ENCODE measurements at regions not wholly inside any gene's neighbourhood (a gene's known extent, or its start where the extent isn't known, plus 50 kb on each side); places are given as distances from the start of the nearest gene placed in this dataset.

- peak; percentile 13 for DNase-seq
These were observed 120.5 kb upstream of the COPS8 start for GRCh38 chr2:236965021-236965840.

DNA sequence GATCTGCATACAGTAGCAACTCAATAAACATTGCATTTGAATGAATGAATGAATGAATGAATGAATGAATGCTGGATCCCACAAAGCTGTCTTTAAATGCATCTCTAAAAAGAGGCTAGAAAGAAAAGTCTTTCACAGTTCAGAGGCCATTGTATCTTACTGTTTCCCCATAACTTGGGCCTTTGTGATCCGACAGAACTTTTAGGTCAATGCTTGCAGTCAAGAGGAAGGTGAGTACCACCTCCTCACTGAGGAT is 119.9 kb upstream of the COPS8 start:
- DNase-seq = no peak

- DNase-seq = no peak
These were observed 118.2 kb upstream of the COPS8 start for GRCh38 chr2:236967499-236967783.

DNA sequence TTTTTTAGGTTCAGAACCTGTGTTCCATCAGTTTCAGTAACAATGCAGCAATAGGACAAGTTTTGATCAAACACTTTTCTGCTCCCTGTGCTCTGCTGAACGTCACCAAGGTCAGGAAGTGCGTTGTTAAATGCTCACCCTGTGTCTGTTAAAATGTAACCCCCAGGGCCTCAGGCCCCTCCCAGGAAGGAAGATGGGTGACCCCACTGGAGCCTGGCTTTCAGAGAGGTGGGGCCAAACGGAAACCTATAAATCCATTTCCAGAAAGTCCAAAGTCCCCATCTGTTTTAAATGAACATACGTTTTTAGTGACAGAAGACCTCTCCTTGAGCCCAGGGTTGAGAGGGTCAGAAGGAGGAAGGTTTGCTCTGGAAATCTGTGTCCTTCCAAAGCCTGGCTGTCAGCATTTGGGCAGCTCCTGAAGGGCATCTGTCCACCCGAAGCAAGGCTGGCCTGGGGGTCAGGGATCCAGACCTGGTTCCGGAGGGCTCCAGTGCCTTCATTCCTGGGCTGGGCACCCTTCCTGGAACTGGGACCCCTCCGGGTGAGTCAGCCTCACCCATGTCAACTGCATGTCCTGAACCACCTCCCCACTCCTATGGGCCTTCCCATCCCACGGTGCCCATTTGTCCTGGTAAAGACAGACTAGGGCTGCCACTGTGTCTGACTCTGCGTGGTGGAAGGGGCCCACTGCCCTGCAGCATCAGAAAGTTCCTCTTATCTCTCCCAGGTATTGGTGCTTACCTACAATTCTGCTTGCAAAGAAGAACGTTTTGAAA is 117.4 kb upstream of the COPS8 start:
- DNase-seq = no peak

- no peak for DNase-seq
These were observed 116.7 kb upstream of the COPS8 start for GRCh38 chr2:236968880-236969534.

GRCh38 chr2:236969767-236970655 is 115.7 kb upstream of the COPS8 start:
- no peak for DNase-seq

DNA sequence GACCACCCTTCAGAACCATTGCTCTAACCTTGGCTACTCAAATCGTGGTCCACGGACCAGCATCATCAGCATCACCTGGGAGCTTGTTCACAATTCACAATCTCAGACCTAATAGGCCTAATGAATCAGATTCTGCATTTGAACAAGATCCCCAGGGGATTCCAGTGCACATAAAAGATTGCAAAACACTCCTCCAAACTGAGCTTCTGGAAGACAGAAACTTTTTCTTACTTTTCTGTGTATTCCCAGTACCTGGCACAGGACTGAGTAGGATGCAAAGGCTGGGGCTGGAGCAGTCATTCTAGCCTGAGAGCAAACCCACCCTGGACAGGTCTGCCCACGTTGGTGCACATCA is 115.1 kb upstream of the COPS8 start:
- DNase-seq = no peak

DNA sequence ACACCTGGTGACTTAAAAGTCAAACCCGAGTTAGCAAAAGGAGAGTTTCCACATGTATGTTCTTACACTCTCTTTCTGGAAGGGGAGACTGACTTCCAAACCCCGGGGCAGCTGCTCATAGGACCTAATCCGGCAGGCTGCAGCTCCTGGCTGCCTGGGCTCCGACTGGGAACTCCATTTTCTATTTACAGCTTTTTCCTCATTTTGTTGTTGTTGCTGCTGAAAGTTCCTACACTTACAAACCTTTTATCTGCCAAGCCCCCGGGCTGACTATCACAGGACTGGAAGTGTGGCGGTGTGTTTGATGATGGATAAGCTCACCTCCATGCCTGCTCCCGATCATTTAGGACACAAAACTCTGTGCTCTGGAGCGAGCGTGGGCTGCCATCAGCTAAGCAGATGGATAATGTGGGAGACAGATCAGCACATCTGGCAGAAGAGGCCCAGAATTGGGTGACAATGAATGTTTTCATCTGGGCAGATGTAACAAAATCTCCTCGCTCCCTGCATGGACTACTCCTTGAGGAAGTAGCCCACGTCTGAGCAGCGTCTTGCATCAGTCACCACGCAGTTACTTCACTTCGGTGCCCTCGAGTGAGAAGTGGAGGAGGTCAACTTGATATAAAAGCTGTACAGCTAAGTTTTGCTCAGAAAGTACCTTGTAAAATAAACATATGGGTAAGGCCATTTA is 114.4 kb upstream of the COPS8 start:
- DNase-seq = no peak

DNA sequence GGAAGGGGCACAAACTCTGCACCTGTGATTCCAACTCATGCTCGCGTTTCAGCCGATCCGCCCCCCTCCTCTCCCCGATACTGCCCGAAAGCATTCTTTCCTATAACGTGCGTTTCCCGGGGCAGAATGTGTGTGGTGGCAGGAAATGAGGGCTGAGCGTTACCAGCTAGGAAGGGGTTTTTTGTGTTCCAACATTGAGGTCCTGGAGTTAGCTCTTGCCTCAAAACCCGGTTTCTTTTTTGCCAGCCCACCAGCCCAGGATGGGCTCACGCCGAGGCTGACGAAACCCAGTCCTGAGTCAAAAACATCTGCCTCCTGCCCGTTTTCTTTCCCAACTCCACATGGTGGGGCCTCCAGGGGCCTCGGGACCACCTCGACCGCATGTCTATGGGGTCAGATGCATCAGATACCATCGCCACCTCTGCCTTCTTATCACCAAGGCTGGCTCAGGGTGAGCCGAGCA is 113.7 kb upstream of the COPS8 start:
- DNase-seq = no peak

DNA sequence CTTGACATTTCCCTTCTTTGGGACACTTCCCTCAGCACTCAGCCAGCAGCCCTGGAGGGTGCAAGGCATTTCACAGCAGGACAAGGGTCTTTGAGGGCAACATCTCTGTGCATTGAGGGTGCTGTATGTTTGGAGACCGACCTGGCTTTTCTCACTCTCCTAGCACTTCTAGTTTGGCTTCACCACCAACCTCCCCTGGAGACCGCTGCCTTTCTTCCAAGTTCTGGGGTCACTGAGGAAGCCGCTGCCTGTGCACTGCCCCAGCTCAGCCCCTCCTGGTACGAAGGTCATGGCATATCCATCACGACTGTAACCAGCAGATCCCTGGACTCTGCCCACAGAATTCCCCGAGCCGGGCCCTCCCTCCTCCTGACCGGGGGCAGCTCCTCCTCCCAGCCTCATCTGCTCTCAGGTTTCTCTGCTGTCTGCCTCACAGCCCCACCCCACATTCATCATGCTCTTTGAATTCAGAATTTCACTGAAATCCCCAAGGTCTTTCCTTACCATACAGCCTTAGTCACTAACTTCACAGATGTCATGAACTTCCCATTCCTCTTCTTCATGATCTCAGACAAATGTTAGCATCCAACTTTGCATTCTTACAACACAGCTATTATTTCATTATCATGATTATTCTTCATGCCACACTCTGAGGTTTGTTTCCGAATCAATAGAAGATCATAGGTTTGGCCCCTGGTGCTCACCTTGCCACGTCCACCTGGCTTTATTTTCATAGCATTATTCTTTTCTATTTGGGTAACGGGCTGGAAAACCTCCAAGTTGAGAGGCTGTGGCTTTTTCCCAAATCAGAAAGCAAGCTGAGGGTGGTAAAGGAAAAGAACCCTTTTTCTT is 113.0 kb upstream of the COPS8 start:
- DNase-seq = no peak

DNA sequence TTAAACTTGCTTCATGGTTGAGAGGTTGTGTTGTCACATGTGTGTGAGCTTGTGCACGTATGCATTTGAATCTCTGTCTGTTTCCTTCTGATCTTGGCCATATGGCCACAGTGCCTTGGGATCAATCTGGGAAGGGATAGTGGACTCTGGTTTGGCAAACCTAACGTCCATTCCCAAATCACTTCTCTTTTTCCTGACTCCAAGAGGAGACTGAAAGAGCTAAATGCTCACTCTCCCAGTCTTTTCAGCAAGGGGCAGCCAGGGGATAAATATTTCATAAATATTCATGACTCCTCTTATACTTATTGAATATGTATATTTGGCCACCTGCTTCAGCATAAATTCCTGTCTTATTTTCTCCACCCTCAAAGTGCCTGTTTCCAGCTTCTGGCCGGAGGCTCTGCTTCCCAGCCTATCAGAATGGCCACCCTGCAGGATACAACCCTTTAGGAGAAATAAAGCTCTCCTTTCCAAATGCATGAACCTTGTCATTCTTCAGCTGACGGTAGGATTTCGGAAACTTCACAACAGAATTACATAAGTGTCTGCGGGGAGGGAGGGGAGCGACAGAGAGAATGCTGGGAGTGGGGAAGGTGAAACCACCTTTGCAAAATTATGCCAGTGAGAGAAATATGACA is 112.2 kb upstream of the COPS8 start:
- no peak for DNase-seq

DNA sequence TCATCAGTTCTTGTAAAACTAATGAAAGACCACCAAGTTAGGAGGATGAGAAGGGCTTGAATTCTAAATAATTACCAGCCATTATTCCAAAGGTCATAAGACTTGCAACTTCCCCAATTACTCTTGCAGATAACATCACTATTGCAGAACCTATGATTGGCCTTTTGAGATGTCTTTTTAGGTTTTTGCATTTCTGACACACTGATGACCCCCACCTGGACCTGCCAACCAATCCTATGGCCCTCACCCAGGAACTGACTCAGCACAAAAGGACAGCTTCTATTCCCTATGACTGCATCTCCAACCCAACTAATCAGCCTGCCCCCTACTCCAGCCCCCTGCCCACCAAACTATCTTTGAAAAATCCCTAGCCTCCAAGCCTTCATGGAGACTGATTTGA is 111.5 kb upstream of the COPS8 start:
- no peak for DNase-seq

GRCh38 chr2:236974752-236975151 is 110.9 kb upstream of the COPS8 start:
- DNase-seq = no peak

- no peak for DNase-seq
These were observed 109.9 kb upstream of the COPS8 start for GRCh38 chr2:236975766-236976165.

DNA sequence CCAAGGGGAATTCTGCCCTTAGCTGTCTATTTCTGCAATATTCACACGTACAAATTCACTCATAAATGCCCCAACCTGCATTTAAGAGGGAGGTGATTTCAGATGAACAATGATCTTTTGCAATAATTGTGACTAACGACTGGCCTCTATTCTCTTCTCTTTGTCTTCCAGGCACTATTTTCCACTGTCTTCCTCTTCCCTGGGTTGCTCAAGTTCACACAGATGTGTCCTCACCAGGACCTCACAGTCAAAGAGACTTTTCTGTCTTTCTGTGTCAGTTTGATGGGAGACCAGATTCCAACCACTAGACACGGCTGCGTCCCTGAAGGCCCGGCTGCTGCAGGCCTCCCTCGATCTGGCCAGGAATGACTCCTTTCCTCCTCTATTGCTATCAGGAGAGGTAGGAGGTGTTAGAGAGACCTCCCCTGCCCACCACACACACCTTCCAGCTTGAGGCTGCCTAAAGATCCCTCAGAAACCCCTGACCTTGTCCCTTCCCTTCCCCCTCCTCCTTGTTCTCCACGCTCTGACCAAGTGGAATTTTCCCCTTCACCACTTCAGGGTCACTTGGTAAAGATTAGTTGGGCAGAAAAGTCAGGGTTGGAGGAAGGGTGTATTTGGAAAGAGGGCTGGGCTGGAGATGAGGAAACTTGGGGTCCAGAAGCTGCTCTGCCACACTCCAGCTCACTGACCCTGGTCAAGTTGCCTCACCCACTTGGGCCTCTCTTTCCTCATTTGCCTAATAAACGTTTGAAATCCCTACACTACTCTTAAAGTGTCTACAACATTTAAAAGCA is 109.2 kb upstream of the COPS8 start:
- no peak for DNase-seq

- no peak for DNase-seq
These were observed 108.4 kb upstream of the COPS8 start for GRCh38 chr2:236977063-236977851.

DNA sequence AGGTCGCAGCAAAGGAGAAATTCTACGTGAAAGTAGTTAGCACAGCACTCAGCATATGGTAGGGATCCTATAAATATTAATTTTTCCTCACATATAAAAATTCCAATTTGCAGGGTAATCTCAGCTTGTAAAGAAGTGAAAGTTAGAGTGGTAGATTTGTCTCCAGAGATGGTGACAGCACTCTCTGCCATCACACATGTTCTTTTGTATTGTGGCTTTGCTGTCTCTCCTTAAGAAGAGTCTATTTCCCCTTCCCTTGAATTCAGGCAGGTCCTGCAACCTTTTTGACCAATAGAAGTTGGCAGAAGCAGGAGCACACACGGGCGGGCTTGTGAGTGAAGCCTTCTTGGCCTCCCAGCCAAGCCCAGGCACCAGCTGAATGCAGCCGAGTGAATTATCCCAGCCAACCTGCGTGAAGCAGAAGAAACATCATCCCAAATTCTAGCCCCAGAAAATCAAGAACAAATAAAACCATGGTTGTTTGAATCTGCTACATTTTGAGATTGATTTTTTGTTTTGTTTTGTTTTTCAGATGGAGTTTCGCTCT is 107.8 kb upstream of the COPS8 start:
- DNase-seq = no peak

DNA sequence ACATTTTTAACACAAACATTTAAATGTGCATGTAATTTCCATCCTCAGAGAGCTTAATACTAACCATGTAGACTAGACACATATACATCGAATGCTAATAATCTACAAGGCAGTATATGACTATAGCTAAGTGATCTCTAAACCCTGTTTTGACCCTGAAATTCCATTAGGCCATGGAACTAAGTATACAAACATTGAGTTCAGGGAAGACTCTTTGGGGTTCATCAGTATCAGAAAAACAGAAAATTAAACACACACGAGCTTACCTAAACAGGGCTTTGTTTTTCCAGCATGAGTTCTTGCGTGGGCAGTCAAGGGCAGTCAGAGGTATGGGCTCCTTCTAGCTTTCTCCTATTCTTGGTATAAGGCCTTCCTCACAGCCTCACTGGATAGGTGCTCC is 106.0 kb upstream of the COPS8 start:
- no peak for DNase-seq

- no peak for DNase-seq
These were observed 104.7 kb upstream of the COPS8 start for GRCh38 chr2:236980961-236981360.

Measured in activated CD8-positive, alpha-beta memory T cell treated with anti-CD3 and anti-CD28 coated beads, Interleukin-2, amount 50 U/mL, for 48 hours (primary cell).